CD4-positive, alpha-beta T cell treated with Interferon alpha-2 for 1 hour (primary cell): ENCODE measurements at regions not wholly inside any gene's neighbourhood (a gene's known extent, or its start where the extent isn't known, plus 50 kb on each side); places are given as distances from the start of the nearest gene placed in this dataset.

Source experiments
- DNase-seq, 2 donors: peaks; one replicate each; pipeline ENCODE4 v3.0.0-alpha.2; 2020 to 2022

DNA sequence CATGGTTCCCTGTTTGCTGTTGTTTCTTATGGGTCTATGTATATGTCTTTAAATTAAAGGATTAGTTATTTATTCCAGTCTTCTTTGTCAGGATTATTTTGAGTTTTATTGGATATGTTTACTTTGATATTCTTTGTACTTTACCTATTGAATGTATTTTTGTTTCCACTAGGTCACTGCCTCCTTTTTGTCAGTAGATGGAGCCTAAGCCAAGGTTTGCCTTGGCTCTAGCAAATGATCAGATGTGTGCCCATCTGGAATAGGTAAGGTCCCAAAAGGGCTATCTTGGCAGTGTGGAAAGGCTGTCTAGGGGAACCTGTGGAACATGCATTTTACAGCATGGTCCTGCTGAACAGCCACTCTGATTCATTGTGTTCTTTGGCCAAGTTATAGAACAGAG, 337.3 kb upstream of the GHITM start:
- no peak for DNase-seq

DNA sequence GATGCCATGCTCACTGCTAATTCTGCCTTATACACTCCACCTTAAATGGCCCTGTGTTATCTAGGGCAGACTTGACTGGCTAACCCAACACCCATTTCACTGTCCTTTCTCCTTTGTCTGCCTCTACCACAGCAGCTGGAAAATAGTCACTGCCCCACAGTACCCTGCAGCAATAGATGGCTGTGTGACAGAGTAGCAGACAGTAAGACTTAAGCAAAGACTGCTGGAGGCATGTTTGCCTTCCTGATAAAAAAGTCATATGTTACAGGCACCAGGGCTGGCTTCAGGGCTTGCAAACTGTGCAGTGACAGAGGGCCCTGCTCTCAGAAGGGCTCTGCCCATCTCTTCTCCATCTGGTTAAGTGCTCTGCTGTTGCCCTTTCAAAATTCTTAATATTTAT, 332.6 kb upstream of the GHITM start:
- DNase-seq: no peak

DNA sequence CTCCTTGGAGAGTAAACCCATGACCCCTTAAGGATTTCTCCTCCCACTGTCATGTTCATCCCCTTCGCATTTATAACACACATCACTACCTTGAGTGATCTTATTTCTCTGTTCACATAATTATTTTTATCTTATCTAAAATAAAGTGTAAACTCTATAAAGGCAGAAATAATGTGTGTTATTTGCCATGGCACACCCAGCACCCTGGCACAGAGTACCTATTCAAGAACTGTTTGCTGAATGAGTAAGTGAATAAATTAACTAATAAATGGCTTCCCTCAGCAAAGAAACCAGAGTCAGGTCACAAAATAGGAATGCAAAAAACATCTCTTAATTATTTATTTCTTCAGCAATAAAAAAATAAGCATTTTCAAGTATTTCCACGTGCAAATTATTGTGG, 330.3 kb upstream of the GHITM start:
- DNase-seq: no peak

DNA sequence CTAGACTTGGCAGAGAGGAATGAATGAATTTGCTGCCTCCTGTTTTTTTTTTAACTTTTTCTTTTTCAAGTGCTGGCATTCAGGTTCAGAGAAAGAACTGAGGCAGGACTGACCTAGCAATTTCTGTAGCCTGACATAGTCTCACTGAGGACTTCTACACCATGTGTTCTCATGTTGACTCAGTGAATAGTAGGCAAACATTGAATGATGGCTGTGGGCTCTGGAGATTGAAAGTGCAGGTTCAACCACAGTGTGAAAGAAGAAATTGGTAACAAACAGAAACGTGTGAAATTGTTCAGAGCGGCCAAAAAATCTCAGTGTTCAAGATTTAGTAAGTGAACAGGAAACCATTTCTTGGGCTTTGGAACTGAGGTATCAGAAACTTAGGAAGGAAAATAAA, 322.4 kb upstream of the GHITM start:
- no peak for DNase-seq

DNA sequence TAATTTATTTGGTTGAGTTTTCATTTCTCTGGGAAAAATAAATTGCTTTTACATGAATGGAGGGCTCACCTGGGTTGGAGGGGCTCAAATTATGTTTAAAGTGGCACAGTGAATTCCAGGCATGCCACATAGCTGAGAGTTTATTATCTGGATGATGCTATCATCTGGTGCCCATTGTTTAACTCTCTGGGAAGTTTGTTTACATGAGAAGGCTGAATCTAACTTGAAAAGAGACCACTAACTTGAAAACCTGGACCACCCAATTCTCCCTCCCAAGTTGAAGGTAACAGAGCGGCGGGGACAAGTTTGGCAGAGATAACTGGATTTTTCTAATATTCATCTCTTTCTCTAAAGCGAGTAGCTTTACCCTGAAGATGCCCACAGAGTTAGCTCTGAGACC, 321.5 kb upstream of the GHITM start:
- DNase-seq: no peak

DNA sequence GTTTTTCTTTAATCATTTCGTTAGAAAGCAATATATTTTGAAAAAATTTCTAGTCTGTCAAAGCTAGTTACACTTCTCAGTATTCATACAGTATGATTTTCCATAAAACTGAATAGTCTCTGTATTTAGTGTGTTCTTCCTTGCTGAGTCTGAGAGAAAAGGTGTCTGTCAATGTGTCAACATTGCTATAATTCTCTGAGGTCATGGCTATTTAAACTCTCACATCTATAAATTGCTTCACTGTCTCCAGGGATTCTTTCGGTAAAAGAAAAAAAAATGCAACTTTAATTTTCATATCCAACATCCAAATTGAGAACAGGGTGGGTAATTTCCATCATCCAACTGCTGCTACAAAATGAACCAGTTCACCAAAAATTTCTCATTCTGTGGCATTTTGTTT, 319.7 kb upstream of the GHITM start:
- no peak for DNase-seq

DNA sequence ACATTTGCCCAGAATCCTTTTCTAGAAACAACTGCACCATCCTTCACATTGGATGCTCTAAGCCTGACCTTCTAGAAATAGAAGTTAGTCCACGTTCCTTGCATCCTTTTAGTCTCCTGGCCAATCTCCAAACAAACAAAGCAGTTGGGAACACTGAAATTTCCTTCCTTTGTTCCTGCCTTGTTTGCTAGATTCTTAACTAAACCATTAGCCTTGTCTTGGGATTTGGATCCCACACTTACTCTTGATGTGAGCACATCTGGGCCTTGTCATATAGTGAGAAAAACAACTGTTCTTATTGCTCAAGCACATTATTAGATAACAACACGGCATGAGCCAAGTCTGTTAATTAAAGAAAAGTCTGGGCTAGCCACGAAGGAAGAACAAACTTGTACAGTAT, 319.3 kb upstream of the GHITM start:
- no peak for DNase-seq

DNA sequence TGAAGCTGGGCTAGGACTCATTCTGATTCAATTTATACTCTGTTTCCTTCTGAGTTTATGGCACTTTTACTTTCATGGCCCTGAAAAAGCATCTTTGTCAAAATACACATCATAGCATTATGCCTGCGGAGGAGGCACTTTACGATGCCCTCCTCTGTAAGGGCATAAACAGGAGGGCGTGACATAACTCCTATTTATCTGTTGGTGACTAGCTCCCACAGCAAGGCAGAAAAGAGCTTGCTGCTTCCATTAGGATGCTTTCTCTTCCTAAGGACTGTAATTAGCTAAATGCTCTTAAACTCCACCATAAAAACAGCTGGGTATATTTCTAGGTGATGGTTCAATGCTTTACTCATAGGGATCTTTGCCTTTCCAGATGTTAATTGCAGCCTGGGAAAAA, 315.2 kb upstream of the GHITM start:
- no peak for DNase-seq

DNA sequence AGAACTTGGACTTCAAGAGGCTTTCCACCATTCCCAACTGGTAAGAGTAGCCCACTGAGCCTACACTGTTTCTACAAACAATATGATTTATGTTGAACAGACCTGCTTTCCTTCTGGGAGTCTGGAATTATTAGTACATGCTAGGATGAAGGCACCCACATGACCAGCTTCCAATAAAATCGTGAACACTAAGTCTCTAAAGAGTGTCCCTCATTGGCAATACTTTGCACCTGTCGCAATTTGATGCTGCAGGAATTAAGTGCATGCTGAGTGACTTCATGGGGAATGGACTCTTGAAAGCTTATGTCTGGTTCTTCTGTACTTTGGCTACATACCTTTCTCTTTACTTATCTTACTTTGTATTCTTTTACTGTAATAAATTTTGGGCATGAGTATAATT, 305.2 kb upstream of the GHITM start:
- DNase-seq: no peak

DNA sequence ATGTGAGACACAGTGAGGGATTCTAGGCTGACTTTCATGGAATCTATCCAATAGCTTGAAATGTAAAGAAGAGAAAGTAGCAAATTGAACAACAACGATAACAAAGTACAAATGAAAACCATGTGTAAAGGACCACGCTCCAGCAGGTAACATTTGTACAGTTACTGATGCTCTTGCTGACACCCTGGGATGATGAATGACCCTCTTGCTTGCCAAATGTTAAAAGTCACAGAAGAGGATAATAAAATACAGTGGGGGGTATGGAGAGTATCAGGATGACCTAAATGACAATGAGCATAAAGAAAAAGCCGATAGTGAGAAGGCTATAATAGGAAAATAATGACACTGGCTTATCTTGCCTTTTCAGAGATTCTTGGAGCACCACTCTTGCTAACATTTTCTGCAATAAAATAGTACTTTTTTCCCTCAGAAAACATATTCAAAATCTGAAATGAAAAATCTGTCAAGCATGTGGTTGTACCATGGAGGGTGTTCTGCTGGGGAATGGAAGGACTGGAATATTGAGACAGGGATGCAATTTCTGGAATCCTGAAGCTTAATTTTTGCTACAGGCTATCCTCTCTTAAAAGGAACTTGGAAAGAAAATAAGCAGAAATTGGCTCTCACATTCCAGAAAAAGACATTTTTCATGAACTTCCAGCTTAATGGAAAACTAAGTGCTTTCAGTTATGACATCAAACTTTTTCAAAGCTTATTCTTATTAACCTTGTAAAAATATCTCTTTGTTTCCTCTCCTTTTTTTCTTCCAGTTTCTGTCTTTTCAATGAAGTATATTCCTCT, 303.2 kb upstream of the GHITM start:
- no peak for DNase-seq

DNA sequence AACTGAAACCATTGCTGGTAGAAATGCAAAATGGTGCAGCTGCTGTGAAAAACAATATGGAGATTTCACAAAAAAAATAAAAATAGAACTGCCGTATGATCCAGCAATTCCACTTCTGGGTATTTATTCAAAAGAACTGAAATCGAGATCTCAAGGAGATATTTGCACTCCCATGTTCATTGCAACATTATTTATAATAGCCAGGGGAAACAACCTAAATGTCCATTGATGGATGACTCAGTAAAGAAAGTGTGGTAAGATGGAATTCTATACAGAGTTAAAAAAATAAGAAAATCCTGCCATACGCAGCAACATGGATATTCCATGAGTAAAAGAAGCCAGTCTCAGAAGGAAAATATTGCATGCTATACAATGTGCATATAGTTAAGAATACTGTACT, 290.6 kb upstream of the GHITM start:
- no peak for DNase-seq

DNA sequence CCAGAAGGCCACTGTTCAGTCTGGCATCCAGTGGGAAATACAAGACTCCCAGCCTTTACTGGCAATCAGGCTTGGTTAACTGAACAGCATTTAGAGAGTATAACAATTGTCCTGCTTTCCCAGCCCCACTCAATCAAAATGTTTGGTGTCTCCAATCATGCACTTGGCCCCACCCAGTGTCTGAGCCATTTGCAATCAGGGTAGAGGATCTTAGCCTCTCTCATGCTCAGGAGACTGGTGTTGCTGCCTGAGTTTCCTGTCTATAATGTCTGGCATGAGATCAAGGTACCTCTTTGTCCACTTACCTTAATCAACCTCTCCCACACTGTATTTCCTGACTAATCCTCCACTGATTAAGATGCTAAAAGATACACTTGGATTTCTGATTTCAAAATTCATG, 290.2 kb upstream of the GHITM start:
- DNase-seq: no peak

DNA sequence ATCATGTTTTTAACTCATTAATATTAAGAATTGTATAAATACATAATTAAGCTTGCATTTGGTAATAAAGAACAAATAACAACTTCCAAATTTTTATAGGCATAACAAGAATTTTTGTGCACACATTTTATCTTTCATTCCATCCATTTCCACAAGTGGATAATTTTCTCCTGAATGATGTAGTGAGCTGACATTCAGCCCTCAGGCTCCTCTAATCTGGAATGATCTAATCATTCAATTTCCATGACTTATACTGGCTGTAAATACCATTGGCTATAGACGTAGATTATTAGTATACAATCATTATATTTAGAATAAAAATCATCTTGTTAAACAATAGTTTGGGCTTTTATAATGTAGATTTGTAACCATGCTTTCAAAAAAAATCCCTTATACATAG, 287.2 kb upstream of the GHITM start:
- DNase-seq: no peak

DNA sequence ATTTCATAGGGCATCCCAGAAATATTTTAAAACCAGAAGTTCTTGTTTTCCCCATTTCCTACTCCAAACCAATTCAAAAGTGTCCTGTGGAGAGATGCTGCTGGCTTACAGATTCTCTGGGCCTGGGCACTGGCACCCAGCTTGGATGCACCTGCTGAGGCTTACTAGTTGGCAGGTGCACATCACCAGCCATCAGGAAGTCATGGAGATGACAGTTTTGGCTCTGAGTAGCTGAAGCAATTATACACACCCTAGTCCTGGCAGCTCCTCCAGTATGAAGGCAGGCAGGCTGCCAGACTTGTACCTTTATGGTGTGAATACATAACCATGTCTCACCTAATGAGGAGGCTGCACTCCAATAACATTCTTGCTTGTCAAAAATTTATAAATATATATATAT, 276.6 kb upstream of the GHITM start:
- no peak for DNase-seq

DNA sequence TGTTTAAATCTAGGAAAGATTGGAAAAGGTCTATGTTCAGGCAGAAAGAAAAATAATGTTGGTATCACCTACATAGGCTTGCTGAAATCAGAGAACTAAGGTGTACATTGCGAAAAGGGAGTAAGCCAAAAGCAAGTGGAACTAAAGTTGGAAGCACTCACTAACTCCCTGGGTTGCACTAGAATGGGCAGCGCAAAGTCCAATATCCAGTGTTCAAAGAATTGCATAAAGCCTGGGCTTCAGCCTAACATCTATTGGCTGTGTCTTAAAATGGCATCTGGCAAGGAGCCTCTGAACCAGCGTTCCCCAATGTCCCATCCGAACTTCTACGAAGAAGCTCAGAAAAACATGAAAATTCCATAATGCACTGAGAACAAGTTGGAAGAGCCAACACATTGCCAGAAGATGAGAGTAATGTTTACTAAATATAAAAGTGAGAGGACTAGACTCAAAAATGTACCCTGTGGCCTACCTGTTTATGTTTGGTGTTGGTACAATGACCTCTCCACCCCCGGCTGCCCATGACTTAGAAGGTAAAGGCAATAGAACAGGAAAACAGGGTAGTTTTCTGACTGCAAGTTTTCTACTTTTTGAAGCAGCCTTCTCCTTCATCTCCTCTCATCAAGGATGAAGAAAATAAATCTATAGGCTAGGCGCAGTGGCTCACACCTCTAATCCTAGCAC, 275.9 kb upstream of the GHITM start:
- DNase-seq: no peak

DNA sequence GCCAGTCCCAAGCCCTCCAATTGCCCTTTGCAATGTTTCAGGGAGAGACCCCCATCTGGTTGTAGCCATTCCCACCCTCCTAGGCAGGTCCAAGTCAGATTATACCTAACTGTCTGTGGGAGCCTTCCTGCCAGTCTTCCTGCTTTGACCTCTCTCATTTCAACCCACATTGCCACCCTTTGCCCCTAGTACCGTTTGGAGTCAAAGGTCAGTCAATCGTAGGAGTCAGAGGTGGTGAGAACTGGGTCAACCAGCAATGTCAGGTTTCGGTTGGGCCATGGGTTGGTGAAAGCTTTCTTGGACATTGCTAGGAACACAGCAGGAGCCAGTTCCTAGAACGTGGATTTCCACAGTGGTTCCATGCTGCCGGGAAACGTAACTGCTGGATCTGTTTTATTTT, 269.4 kb upstream of the GHITM start:
- no peak for DNase-seq

DNA sequence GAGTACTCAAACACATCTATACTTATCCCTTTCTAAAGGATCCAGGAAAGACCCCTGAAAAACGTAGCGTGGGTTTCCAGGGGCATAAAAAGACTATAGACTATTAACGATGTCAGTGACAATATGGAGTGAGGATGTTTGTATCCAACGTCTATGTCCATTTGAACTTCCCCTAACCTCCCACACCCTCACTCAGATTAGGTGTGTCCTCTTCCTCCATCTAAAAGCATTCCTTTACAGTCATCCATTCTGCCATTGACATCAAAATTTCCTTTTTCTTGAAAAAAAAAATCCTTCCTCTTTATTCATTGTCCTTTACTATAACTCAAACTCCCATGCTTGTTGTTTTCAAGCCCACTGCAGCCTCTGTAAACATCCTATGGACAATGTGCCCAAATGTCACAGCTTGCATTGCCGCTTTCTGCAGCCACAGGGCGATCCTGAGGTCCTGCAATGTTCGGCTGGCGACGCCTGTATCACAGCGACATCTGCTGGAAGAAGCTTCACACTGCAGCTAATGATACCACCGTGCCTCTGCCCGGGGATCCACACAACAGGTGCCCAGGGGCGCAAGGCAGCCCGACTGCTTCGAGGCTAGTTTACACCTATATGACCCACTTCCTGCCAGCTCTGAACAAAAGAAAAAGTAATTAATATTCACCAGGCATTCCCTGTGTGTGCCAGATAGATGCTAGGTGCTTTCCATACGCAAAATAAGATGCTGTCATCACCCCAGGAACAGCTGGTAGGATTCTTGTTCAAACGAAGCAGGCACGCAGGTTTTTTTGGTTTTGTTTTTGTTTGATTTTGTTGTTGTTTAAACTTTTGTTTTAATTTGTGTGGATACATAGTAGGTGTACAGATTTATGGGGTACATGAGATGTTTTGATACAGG, 267.9 kb upstream of the GHITM start:
- DNase-seq: peak; percentile 33 to 64

DNA sequence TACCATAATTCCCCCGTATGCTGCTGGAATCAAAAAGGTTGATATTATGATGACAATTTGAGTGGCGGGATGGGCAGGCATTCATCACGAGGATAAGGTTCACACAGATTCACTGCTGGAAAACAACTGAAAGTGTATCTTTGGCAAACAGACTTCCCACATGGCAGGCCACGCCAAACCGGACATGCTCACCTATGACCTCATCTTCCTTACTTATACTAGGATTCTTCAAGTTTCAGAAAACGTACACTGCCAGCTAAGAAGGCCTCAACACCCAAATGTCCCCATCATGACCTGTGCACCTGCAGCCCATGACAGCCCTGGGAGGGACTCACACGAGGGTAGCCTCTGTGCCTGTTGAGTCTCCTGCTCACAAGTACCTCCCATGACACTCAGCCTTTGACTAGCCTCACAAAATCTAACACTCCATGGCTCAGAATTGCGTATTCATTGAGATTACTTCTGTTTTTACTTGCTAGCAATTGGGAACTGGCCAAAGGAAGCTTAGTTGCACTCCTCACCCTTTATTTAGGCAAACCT, 259.0 kb upstream of the GHITM start:
- DNase-seq: no peak

DNA sequence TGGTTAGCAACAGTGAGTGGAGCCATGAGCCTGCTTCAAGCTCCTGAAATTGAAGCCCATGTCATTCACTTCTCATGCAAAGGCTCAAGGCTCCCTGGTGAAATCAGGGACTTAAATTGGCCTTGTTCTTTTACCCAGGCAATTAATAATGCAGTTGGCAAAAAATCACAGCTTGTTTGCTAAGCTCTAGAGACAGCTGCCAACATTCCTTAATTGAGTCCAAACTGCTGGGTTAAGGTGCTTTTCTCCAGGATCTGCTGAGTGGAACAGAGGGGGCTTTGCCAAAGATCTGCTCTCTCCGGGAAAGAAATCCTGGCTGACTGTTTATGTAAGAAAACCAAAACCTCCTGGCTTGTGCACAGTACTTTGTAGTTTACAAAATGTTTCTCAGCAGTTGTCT, 257.6 kb upstream of the GHITM start:
- no peak for DNase-seq

DNA sequence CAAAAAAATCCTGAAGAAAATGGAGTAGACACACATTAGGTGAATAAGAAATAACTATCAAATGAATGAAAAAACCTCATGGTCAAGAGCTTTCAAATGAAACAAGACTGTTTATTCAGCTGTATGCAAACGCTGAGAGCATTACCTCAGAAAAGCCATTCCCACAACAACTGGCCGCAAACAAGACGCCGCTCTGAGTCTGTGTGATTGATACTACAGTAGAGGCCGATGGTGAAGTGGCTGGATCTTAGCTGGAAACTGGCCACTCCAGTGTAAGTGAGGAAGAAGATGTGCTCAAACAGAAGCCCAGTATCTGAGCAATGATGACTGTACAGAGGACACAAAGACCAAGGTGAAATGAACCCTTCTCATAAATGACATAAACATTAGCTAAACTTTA, 252.4 kb upstream of the GHITM start:
- no peak for DNase-seq

DNA sequence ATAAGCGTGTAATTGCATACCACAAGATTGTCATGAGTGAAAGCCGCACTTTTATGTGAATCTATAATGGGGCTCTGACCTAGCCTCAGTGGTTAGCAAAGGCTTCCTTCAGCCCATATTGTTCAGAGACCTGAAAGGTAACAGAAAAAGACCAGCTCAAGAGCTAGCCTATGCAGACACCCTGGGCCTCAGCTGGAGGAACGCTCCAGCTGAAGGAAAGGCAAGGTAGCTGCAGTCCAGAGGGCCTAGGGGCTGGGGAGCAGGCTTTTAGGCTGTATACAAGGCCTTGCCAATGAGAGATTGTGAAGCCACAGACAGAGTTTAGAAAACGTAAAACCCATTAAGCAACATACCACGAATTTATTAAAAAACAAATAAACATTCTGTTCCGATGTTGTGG, 246.6 kb upstream of the GHITM start:
- DNase-seq: no peak

DNA sequence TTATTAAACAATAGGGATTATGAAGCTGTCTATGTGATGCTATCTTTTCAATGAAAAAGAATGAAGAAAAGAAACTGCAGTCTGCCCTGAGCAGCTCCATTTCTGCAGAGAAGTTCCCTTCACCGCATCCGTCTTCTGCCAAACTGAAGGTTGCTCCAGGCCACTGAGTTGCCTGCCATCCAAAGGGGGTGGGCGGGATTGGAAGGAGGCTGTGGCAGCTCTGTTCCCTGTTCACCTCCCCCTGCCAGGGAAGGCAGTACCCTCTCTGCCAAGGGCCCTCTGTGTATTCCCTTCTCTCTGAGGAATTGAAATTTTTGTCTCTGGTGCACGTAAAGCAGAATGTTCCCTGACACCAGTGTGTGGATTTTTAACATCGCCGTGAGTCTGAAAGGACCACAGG, 243.1 kb upstream of the GHITM start:
- no peak for DNase-seq

DNA sequence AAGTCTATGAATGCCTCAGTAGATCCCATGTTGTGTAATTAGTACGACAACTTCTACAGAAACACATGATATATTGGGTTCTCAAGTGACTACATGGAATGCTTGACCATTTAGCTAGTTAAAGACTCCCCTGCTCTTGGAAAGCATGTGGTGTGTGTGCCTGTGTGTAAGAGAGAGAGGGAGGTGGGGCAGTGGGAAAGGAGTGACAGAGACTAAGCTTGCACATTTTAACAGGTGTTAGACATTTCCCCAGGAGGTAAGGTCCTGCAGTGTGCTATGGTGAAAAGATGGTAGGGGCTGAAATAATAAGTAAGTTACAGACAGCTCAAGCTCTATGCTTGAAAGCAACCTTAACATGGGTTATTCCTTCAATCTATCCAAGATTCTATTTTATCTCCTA, 241.7 kb upstream of the GHITM start:
- no peak for DNase-seq

DNA sequence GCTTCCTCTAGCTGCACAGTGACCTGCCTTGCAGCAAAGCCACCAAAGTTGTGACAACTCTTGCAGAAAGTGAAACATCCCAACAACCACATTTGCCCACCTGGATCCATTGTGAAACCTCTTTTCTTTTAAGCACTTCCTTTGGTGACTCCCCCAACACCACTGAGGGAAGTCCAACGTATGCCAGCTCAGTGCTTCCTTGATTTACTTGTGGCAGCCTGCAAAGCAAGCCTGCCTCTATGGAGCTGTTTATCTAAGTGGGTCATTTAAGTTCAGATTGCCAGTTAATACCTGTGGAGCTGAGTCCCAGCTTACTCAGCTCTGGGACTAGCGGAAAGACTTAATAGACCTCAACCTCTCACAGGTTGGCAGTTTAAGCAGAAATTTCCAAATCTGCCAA, 230.8 kb upstream of the GHITM start:
- DNase-seq: no peak
